ENCODE measurements at regions not wholly inside any gene's neighbourhood (a gene's known extent, or its start where the extent isn't known, plus 50 kb on each side); places are given as distances from the start of the nearest gene placed in this dataset.

- H3K27me3 ChIP-seq (replicated peaks; ENCODE audit: control insufficient read depth, insufficient read depth, low read length): no peaks in the 10 kb centered on the region
- H3K4me3 ChIP-seq (replicated peaks; ENCODE audit: low read depth, low read length): no peak overlapping the region
- DNase-seq (ENCODE audit: extremely low read depth, insufficient read length): no peak
- no peak for TF ChIP-seq CTCF (IDR thresholded peaks at IDR 0.05; ENCODE audit: insufficient read depth, low read length, poor library complexity, severe bottlenecking)
- no peaks in the 10 kb centered on the region for H3K36me3 ChIP-seq (ENCODE audit: control insufficient read depth, insufficient read depth, low read length)
Observed at GRCh38 chr7:49172639-49173038, 248.3 kb downstream of the CDC14C start.

GRCh38 chr7:49174396-49174795 is 250.0 kb downstream of the CDC14C start:
- DNase-seq (ENCODE audit: extremely low read depth, insufficient read length): no peak
- no peak for TF ChIP-seq CTCF (IDR thresholded peaks at IDR 0.05; ENCODE audit: insufficient read depth, low read length, poor library complexity, severe bottlenecking)
- Histone ChIP-seq H3K4me3 (replicated peaks; ENCODE audit: low read depth, low read length) (no peak overlapping the region), H3K27me3 (replicated peaks; ENCODE audit: control insufficient read depth, insufficient read depth, low read length) (no peaks in the 10 kb centered on the region), H3K36me3 (ENCODE audit: control insufficient read depth, insufficient read depth, low read length) (no peaks in the 10 kb centered on the region)

- no peak overlapping the region for H3K4me3 ChIP-seq (replicated peaks; ENCODE audit: low read depth, low read length)
- no peaks in the 10 kb centered on the region for H3K27me3 ChIP-seq (replicated peaks; ENCODE audit: control insufficient read depth, insufficient read depth, low read length)
- H3K36me3 ChIP-seq (ENCODE audit: control insufficient read depth, insufficient read depth, low read length): no peaks in the 10 kb centered on the region
- TF ChIP-seq CTCF (IDR thresholded peaks at IDR 0.05; ENCODE audit: insufficient read depth, low read length, poor library complexity, severe bottlenecking): peak; percentile 37
- DNase-seq (ENCODE audit: extremely low read depth, insufficient read length): no peak
Observed at GRCh38 chr7:49187543-49188268, 263.4 kb downstream of the CDC14C start.

GRCh38 chr7:49228426-49229098 is 304.2 kb downstream of the CDC14C start:
- DNase-seq (ENCODE audit: extremely low read depth, insufficient read length): no peak
- Histone ChIP-seq H3K36me3 (ENCODE audit: control insufficient read depth, insufficient read depth, low read length) (no peaks in the 10 kb centered on the region), H3K27me3 (replicated peaks; ENCODE audit: control insufficient read depth, insufficient read depth, low read length) (no peaks in the 10 kb centered on the region), H3K4me3 (replicated peaks; ENCODE audit: low read depth, low read length) (no peak overlapping the region)
- TF ChIP-seq CTCF (IDR thresholded peaks at IDR 0.05; ENCODE audit: insufficient read depth, low read length, poor library complexity, severe bottlenecking): no peak

GRCh38 chr7:49229246-49229645 is 304.9 kb downstream of the CDC14C start:
- Histone ChIP-seq H3K36me3 (ENCODE audit: control insufficient read depth, insufficient read depth, low read length) (no peaks in the 10 kb centered on the region), H3K4me3 (replicated peaks; ENCODE audit: low read depth, low read length) (no peak overlapping the region), H3K27me3 (replicated peaks; ENCODE audit: control insufficient read depth, insufficient read depth, low read length) (no peaks in the 10 kb centered on the region)
- no peak for DNase-seq (ENCODE audit: extremely low read depth, insufficient read length)
- no peak for TF ChIP-seq CTCF (IDR thresholded peaks at IDR 0.05; ENCODE audit: insufficient read depth, low read length, poor library complexity, severe bottlenecking)
